ENCODE measurements at regions not wholly inside any gene's neighbourhood (a gene's known extent, or its start where the extent isn't known, plus 50 kb on each side); places are given as distances from the start of the nearest gene placed in this dataset.

DNA sequence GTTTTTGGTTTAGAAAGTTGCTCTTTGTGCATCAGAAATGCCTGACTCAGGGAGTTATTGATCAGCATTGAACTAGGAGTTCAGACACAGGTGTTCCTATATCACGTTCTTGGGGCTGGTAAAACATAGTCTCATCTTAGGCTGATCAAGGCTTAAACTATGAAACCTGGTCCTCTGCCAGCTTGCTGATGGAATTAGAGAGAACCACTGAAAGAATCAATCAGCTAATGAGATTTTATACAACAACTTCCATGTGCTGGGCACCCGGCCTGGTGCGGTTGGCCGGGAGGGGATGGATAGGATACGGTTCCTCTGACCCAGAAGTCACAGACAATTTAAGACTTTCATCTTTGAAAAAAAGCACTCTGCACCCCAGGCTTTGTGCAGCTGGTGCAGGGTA, 164.9 kb downstream of the RDH14 start:
- TF ChIP-seq CTCF (IDR thresholded peaks at IDR 0.05), result no peak
- no peak for TF ChIP-seq POLR2A (IDR thresholded peaks at IDR 0.05)
